ENCODE measurements at regions not wholly inside any gene's neighbourhood (a gene's known extent, or its start where the extent isn't known, plus 50 kb on each side); places are given as distances from the start of the nearest gene placed in this dataset.

GRCh38 chr2:7984693-7985353 lies 697.0 kb upstream of the ID2 start:
- Histone ChIP-seq H3K4ac (ENCODE audit: low read depth, low read length) (no peak overlapping the region), H3K79me2 (ENCODE audit: control insufficient read depth, insufficient read depth, low read length, poor library complexity) (no peaks in the 10 kb centered on the region), H2AFZ (ENCODE audit: insufficient read depth, low read length, poor library complexity) (no peak overlapping the region), H3K79me1 (ENCODE audit: low read length) (no peaks in the 10 kb centered on the region), H3K4me3 (ENCODE audit: low read depth, low read length) (no peak overlapping the region), H3K36me3 (ENCODE audit: control insufficient read depth in 1 of 2, insufficient read depth in 2 of 2, low read length in 2 of 2) (no peaks in the 10 kb centered on the region), H3K4me2 (ENCODE audit: low read length) (no peak overlapping the region), H3K4me1 (ENCODE audit: control insufficient read depth in 1 of 2, insufficient read depth in 2 of 2, low read length in 2 of 2) (no peaks in the 10 kb centered on the region), H2AK5ac (ENCODE audit: low read length) (no peak overlapping the region), H3K23ac (ENCODE audit: low read length) (no peak overlapping the region), H2BK5ac (ENCODE audit: low read depth, low read length, poor library complexity) (no peak overlapping the region), H4K8ac (ENCODE audit: low read depth, low read length) (no peak overlapping the region), H3K14ac (ENCODE audit: low read length) (no peak overlapping the region), H3K18ac (ENCODE audit: low read length) (no peak overlapping the region), H3K27me3 (ENCODE audit: insufficient read depth, low read length) (no peaks in the 10 kb centered on the region), H2BK12ac (ENCODE audit: low read length) (no peak overlapping the region), H3K9ac (ENCODE audit: low read length) (no peak overlapping the region), H2BK120ac (ENCODE audit: insufficient read depth, low read length, poor library complexity) (no peak overlapping the region), H3K9me3 (ENCODE audit: insufficient read depth, low read depth, low read length) (no peaks in the 10 kb centered on the region), H4K91ac (ENCODE audit: low read depth, low read length) (no peak overlapping the region), H3K27ac (ENCODE audit: low read depth, low read length) (no peak overlapping the region), H4K12ac (ENCODE audit: low read depth, low read length) (no peak overlapping the region)
- DNase-seq = no peak
- no CpG with 5 or more reads among the region's 9 CpGs for WGBS (ENCODE audit: extremely low coverage, insufficient coverage, insufficient read length)

GRCh38 chr2:7986431-7986830 lies 695.4 kb upstream of the ID2 start:
- Histone ChIP-seq H4K8ac (ENCODE audit: low read depth, low read length) (no peak overlapping the region), H3K4me3 (ENCODE audit: low read depth, low read length) (no peak overlapping the region), H2AFZ (ENCODE audit: insufficient read depth, low read length, poor library complexity) (no peak overlapping the region), H2BK12ac (ENCODE audit: low read length) (no peak overlapping the region), H3K4me1 (ENCODE audit: control insufficient read depth in 1 of 2, insufficient read depth in 2 of 2, low read length in 2 of 2) (no peaks in the 10 kb centered on the region), H3K9me3 (ENCODE audit: insufficient read depth, low read depth, low read length) (no peaks in the 10 kb centered on the region), H3K14ac (ENCODE audit: low read length) (no peak overlapping the region), H2BK120ac (ENCODE audit: insufficient read depth, low read length, poor library complexity) (no peak overlapping the region), H3K4me2 (ENCODE audit: low read length) (no peak overlapping the region), H2BK5ac (ENCODE audit: low read depth, low read length, poor library complexity) (no peak overlapping the region), H3K4ac (ENCODE audit: low read depth, low read length) (no peak overlapping the region), H2AK5ac (ENCODE audit: low read length) (no peak overlapping the region), H3K23ac (ENCODE audit: low read length) (no peak overlapping the region), H3K9ac (ENCODE audit: low read length) (no peak overlapping the region), H4K91ac (ENCODE audit: low read depth, low read length) (no peak overlapping the region), H3K79me2 (ENCODE audit: control insufficient read depth, insufficient read depth, low read length, poor library complexity) (no peaks in the 10 kb centered on the region), H3K27me3 (ENCODE audit: insufficient read depth, low read length) (no peaks in the 10 kb centered on the region), H4K12ac (ENCODE audit: low read depth, low read length) (no peak overlapping the region), H3K36me3 (ENCODE audit: control insufficient read depth in 1 of 2, insufficient read depth in 2 of 2, low read length in 2 of 2) (no peaks in the 10 kb centered on the region), H3K18ac (ENCODE audit: low read length) (no peak overlapping the region), H3K27ac (ENCODE audit: low read depth, low read length) (no peak overlapping the region), H3K79me1 (ENCODE audit: low read length) (no peaks in the 10 kb centered on the region)
- no CpG with 5 or more reads among the region's 3 CpGs for WGBS (ENCODE audit: extremely low coverage, insufficient coverage, insufficient read length)
- no peak for DNase-seq

GRCh38 chr2:7987992-7988391 lies 693.9 kb upstream of the ID2 start:
- Histone ChIP-seq H4K91ac (ENCODE audit: low read depth, low read length) (no peak overlapping the region), H2BK12ac (ENCODE audit: low read length) (no peak overlapping the region), H4K12ac (ENCODE audit: low read depth, low read length) (no peak overlapping the region), H3K36me3 (ENCODE audit: control insufficient read depth in 1 of 2, insufficient read depth in 2 of 2, low read length in 2 of 2) (no peaks in the 10 kb centered on the region), H3K9me3 (ENCODE audit: insufficient read depth, low read depth, low read length) (no peaks in the 10 kb centered on the region), H3K18ac (ENCODE audit: low read length) (no peak overlapping the region), H2AK5ac (ENCODE audit: low read length) (no peak overlapping the region), H3K4me1 (ENCODE audit: control insufficient read depth in 1 of 2, insufficient read depth in 2 of 2, low read length in 2 of 2) (no peaks in the 10 kb centered on the region), H3K14ac (ENCODE audit: low read length) (no peak overlapping the region), H3K27ac (ENCODE audit: low read depth, low read length) (no peak overlapping the region), H4K8ac (ENCODE audit: low read depth, low read length) (no peak overlapping the region), H2BK120ac (ENCODE audit: insufficient read depth, low read length, poor library complexity) (no peak overlapping the region), H3K4me3 (ENCODE audit: low read depth, low read length) (no peak overlapping the region), H3K79me1 (ENCODE audit: low read length) (no peaks in the 10 kb centered on the region), H3K27me3 (ENCODE audit: insufficient read depth, low read length) (no peaks in the 10 kb centered on the region), H3K4me2 (ENCODE audit: low read length) (no peak overlapping the region), H3K79me2 (ENCODE audit: control insufficient read depth, insufficient read depth, low read length, poor library complexity) (no peaks in the 10 kb centered on the region), H3K9ac (ENCODE audit: low read length) (no peak overlapping the region), H3K4ac (ENCODE audit: low read depth, low read length) (no peak overlapping the region), H2AFZ (ENCODE audit: insufficient read depth, low read length, poor library complexity) (no peak overlapping the region), H3K23ac (ENCODE audit: low read length) (no peak overlapping the region), H2BK5ac (ENCODE audit: low read depth, low read length, poor library complexity) (no peak overlapping the region)
- DNase-seq = no peak

- H4K8ac ChIP-seq (ENCODE audit: low read depth, low read length) = no peak overlapping the region
- no peaks in the 10 kb centered on the region for H3K27me3 ChIP-seq (ENCODE audit: insufficient read depth, low read length)
- H3K79me1 ChIP-seq (ENCODE audit: low read length) = no peaks in the 10 kb centered on the region
- no peak overlapping the region for H2BK120ac ChIP-seq (ENCODE audit: insufficient read depth, low read length, poor library complexity)
- H2AK5ac ChIP-seq (ENCODE audit: low read length) = no peak overlapping the region
- no peak overlapping the region for H3K23ac ChIP-seq (ENCODE audit: low read length)
- H3K27ac ChIP-seq (ENCODE audit: low read depth, low read length) = no peak overlapping the region
- no peak overlapping the region for H4K91ac ChIP-seq (ENCODE audit: low read depth, low read length)
- no peak overlapping the region for H2BK5ac ChIP-seq (ENCODE audit: low read depth, low read length, poor library complexity)
- DNase-seq = no peak
- no peak overlapping the region for H2BK12ac ChIP-seq (ENCODE audit: low read length)
- no peak overlapping the region for H3K14ac ChIP-seq (ENCODE audit: low read length)
- no peak overlapping the region for H3K4me3 ChIP-seq (ENCODE audit: low read depth, low read length)
- H3K4me2 ChIP-seq (ENCODE audit: low read length) = no peak overlapping the region
- H3K36me3 ChIP-seq (ENCODE audit: control insufficient read depth in 1 of 2, insufficient read depth in 2 of 2, low read length in 2 of 2) = no peaks in the 10 kb centered on the region
- no peak overlapping the region for H4K12ac ChIP-seq (ENCODE audit: low read depth, low read length)
- H3K79me2 ChIP-seq (ENCODE audit: control insufficient read depth, insufficient read depth, low read length, poor library complexity) = no peaks in the 10 kb centered on the region
- no peaks in the 10 kb centered on the region for H3K9me3 ChIP-seq (ENCODE audit: insufficient read depth, low read depth, low read length)
- H3K9ac ChIP-seq (ENCODE audit: low read length) = no peak overlapping the region
- H2AFZ ChIP-seq (ENCODE audit: insufficient read depth, low read length, poor library complexity) = no peak overlapping the region
- no peak overlapping the region for H3K4ac ChIP-seq (ENCODE audit: low read depth, low read length)
- no CpG with 5 or more reads among the region's 1 CpG for WGBS (ENCODE audit: extremely low coverage, insufficient coverage, insufficient read length)
- H3K4me1 ChIP-seq (ENCODE audit: control insufficient read depth in 1 of 2, insufficient read depth in 2 of 2, low read length in 2 of 2) = no peaks in the 10 kb centered on the region
- H3K18ac ChIP-seq (ENCODE audit: low read length) = no peak overlapping the region
Measured at GRCh38 chr2:7988440-7988839, 693.4 kb upstream of the ID2 start.

Measured in trophoblast cell (in vitro differentiated cells and primary cell).